ENCODE measurements at regions not wholly inside any gene's neighbourhood (a gene's known extent, or its start where the extent isn't known, plus 50 kb on each side); places are given as distances from the start of the nearest gene placed in this dataset.

DNA sequence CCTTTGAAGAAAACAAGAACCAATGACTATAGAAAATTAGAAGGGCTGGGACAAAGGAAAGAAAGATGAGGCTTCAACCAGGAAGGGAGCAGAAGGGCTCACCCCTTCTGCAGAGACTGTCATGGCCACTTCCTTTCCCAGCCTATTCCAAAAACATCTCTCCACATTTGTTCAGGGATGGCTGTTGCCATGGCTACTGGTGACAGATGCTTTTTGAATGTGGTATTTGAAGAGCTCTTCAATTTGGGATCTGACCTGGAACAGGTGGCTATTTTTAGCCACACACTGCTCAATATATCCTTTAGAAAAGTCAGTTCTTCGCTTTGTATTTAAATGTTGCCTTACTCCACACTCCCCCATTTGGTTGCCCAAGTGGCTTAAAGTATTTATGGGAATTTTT, 64.1 kb upstream of the LCLAT1 start:
- Histone ChIP-seq H4K20me1 (ENCODE audit: insufficient read depth, low read length) (no peaks in the 10 kb centered on the region), H3K4me2 (ENCODE audit: low read length) (no peak overlapping the region), H3K27me3 (ENCODE audit: low read depth, low read length) (peaks cover 59% of the 10 kb centered on the region), H3K9ac (ENCODE audit: low read length) (no peak overlapping the region), H2AFZ (ENCODE audit: low read depth, low read length) (no peak overlapping the region), H3K4me1 (ENCODE audit: low read length) (no peaks in the 10 kb centered on the region), H3K27ac (ENCODE audit: low read length) (no peak overlapping the region), H3K79me2 (ENCODE audit: low read length) (no peaks in the 10 kb centered on the region), H3K9me3 (ENCODE audit: insufficient read depth, low read length) (no peaks in the 10 kb centered on the region), H3K36me3 (replicated peaks; ENCODE audit: low read depth, low read length) (no peaks in the 10 kb centered on the region), H3K4me3 (ENCODE audit: low read length) (no peak overlapping the region)
- TF ChIP-seq EZH2phosphoT487 (IDR thresholded peaks at IDR 0.05; ENCODE audit: low read depth), result no peak
- TF ChIP-seq, protein P1, sequence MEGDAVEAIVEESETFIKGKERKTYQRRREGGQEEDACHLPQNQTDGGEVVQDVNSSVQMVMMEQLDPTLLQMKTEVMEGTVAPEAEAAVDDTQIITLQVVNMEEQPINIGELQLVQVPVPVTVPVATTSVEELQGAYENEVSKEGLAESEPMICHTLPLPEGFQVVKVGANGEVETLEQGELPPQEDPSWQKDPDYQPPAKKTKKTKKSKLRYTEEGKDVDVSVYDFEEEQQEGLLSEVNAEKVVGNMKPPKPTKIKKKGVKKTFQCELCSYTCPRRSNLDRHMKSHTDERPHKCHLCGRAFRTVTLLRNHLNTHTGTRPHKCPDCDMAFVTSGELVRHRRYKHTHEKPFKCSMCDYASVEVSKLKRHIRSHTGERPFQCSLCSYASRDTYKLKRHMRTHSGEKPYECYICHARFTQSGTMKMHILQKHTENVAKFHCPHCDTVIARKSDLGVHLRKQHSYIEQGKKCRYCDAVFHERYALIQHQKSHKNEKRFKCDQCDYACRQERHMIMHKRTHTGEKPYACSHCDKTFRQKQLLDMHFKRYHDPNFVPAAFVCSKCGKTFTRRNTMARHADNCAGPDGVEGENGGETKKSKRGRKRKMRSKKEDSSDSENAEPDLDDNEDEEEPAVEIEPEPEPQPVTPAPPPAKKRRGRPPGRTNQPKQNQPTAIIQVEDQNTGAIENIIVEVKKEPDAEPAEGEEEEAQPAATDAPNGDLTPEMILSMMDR (IDR thresholded peaks at IDR 0.05; ENCODE audit: low read depth, low read length), result no peak

DNA sequence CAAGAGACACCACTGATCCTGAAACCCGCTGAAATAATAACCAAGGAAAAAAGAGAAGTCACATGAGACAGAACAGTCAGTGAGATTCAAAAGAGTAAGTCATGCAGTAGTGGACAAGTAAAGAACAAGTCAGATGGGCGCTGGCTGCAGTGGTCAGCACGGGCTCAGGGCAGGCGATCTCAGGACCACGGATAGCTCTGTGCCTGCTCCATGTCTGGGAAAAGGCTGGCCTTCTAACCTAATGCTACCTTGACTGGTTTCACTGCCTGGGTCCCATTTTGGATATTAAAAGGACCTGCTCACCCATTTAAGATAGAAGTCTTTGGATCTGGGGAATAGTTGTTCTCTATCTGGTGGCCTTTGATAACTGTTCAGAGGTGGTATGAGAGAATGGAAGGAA, 61.7 kb upstream of the LCLAT1 start:
- Histone ChIP-seq H3K36me3 (replicated peaks; ENCODE audit: low read depth, low read length) (no peaks in the 10 kb centered on the region), H3K4me2 (ENCODE audit: low read length) (no peak overlapping the region), H3K27me3 (ENCODE audit: low read depth, low read length) (peaks cover 67% of the 10 kb centered on the region), H3K9ac (ENCODE audit: low read length) (no peak overlapping the region), H3K9me3 (ENCODE audit: insufficient read depth, low read length) (no peaks in the 10 kb centered on the region), H3K79me2 (ENCODE audit: low read length) (no peaks in the 10 kb centered on the region), H3K27ac (ENCODE audit: low read length) (no peak overlapping the region), H3K4me3 (ENCODE audit: low read length) (no peak overlapping the region), H4K20me1 (ENCODE audit: insufficient read depth, low read length) (no peaks in the 10 kb centered on the region), H3K4me1 (ENCODE audit: low read length) (no peaks in the 10 kb centered on the region), H2AFZ (ENCODE audit: low read depth, low read length) (no peak overlapping the region)
- TF ChIP-seq, protein P1 (IDR thresholded peaks at IDR 0.05; ENCODE audit: low read depth, low read length), result no peak
- no peak for TF ChIP-seq EZH2phosphoT487 (IDR thresholded peaks at IDR 0.05; ENCODE audit: low read depth)

- TF ChIP-seq EZH2phosphoT487 (IDR thresholded peaks at IDR 0.05; ENCODE audit: low read depth), result no peak
- TF ChIP-seq, protein P1 (IDR thresholded peaks at IDR 0.05; ENCODE audit: low read depth, low read length), result no peak
- Histone ChIP-seq H3K27ac (ENCODE audit: low read length) (no peak overlapping the region), H3K27me3 (ENCODE audit: low read depth, low read length) (peaks cover 49% of the 10 kb centered on the region)
Measured at GRCh38 chr2:30392097-30392496, 54.9 kb upstream of the LCLAT1 start.

DNA sequence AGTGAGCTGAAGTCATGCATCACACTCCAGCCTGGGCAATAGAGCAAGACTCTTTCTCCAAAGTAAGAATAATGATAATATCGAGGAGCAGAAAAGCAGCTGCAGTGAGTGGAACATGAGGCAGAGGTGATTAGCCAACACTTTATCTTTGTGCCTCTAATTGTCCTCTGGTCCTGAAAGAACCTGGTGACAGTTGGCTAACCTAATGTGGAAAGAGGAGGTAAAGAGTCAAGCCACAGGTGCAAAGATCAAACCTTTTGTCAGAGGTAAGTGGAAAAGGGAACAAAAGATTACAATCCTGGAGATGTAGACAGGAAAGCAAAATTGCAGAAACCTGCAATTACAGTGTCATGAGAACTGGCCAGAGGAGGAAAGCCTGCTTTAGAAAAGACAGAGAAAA, 53.5 kb upstream of the LCLAT1 start:
- Histone ChIP-seq H3K4me2 (ENCODE audit: low read length) (no peak overlapping the region), H4K20me1 (ENCODE audit: insufficient read depth, low read length) (no peaks in the 10 kb centered on the region), H3K9ac (ENCODE audit: low read length) (no peak overlapping the region), H3K9me3 (ENCODE audit: insufficient read depth, low read length) (no peaks in the 10 kb centered on the region; the same call in 1 of the 2 replicates), H2AFZ (ENCODE audit: low read depth, low read length) (no peak overlapping the region), H3K27me3 (ENCODE audit: low read depth, low read length) (peaks cover 47% of the 10 kb centered on the region), H3K27ac (ENCODE audit: low read length) (no peak overlapping the region), H3K79me2 (ENCODE audit: low read length) (no peaks in the 10 kb centered on the region), H3K36me3 (replicated peaks; ENCODE audit: low read depth, low read length) (no peaks in the 10 kb centered on the region), H3K4me1 (ENCODE audit: low read length) (no peaks in the 10 kb centered on the region), H3K4me3 (ENCODE audit: low read length) (no peak overlapping the region)
- TF ChIP-seq, protein P1 (IDR thresholded peaks at IDR 0.05; ENCODE audit: low read depth, low read length), result no peak
- no peak for TF ChIP-seq EZH2phosphoT487 (IDR thresholded peaks at IDR 0.05; ENCODE audit: low read depth)

More at GRCh38 chr2:30392097-30392496, 54.9 kb upstream of the LCLAT1 start:
- Histone ChIP-seq H3K4me1 (ENCODE audit: low read length) (no peaks in the 10 kb centered on the region), H3K79me2 (ENCODE audit: low read length) (no peaks in the 10 kb centered on the region), H3K4me2 (ENCODE audit: low read length) (no peak overlapping the region), H3K9me3 (ENCODE audit: insufficient read depth, low read length) (no peaks in the 10 kb centered on the region), H3K36me3 (replicated peaks; ENCODE audit: low read depth, low read length) (no peaks in the 10 kb centered on the region), H2AFZ (ENCODE audit: low read depth, low read length) (no peak overlapping the region), H3K4me3 (ENCODE audit: low read length) (no peak overlapping the region), H4K20me1 (ENCODE audit: insufficient read depth, low read length) (no peaks in the 10 kb centered on the region), H3K9ac (ENCODE audit: low read length) (no peak overlapping the region)
